NCI-H1092 (cell line): ENCODE measurements at regions not wholly inside any gene's neighbourhood (a gene's known extent, or its start where the extent isn't known, plus 50 kb on each side); places are given as distances from the start of the nearest gene placed in this dataset.

ENCODE experiments used
- DNase-seq: peaks from one replicate; lab custom pipeline; 2025; lab: John Stamatoyannopoulos, UW

GRCh38 chr18:45227001-45227742, 388.1 kb upstream of the SLC14A2 start:
- DNase-seq: no peak

- DNase-seq: peak; percentile 18
Measured at GRCh38 chr18:45228796-45229388, 386.4 kb upstream of the SLC14A2 start.

GRCh38 chr18:45231617-45232016, 383.7 kb upstream of the SLC14A2 start:
- DNase-seq: no peak

GRCh38 chr18:45232061-45232460, 383.2 kb upstream of the SLC14A2 start:
- DNase-seq: no peak

GRCh38 chr18:45236676-45237075, 378.6 kb upstream of the SLC14A2 start:
- no peak for DNase-seq

- no peak for DNase-seq
Measured at GRCh38 chr18:45237343-45238098, 377.8 kb upstream of the SLC14A2 start.

- no peak for DNase-seq
Measured at GRCh38 chr18:45241271-45241670, 374.0 kb upstream of the SLC14A2 start.

GRCh38 chr18:45241982-45242565, 373.2 kb upstream of the SLC14A2 start:
- no peak for DNase-seq

- DNase-seq: no peak
Measured at GRCh38 chr18:45243340-45244110, 371.8 kb upstream of the SLC14A2 start.

- DNase-seq: no peak
Measured at GRCh38 chr18:45245091-45245511, 370.2 kb upstream of the SLC14A2 start.

- no peak for DNase-seq
Measured at GRCh38 chr18:45248240-45248903, 366.9 kb upstream of the SLC14A2 start.

- DNase-seq: no peak
Measured at GRCh38 chr18:45249246-45249661, 366.0 kb upstream of the SLC14A2 start.

- no peak for DNase-seq
Measured at GRCh38 chr18:45250479-45250878, 364.8 kb upstream of the SLC14A2 start.

GRCh38 chr18:45251236-45251635, 364.0 kb upstream of the SLC14A2 start:
- DNase-seq: no peak

GRCh38 chr18:45252474-45252873, 362.8 kb upstream of the SLC14A2 start:
- no peak for DNase-seq

GRCh38 chr18:45253056-45253565, 362.2 kb upstream of the SLC14A2 start:
- DNase-seq: no peak

GRCh38 chr18:45253973-45254708, 361.1 kb upstream of the SLC14A2 start:
- DNase-seq: no peak

GRCh38 chr18:45254709-45255082, 360.6 kb upstream of the SLC14A2 start:
- DNase-seq: no peak

GRCh38 chr18:45255197-45255890, 359.9 kb upstream of the SLC14A2 start:
- DNase-seq: peak; percentile 73

GRCh38 chr18:45260125-45260524, 355.2 kb upstream of the SLC14A2 start:
- DNase-seq: no peak
